Amniotic epithelial cell (primary cell): ENCODE measurements at regions not wholly inside any gene's neighbourhood (a gene's known extent, or its start where the extent isn't known, plus 50 kb on each side); places are given as distances from the start of the nearest gene placed in this dataset.
"Not testable (repeated sequence)": the region's sequence is repeated elsewhere in the genome, so short reads cannot be mapped to it uniquely, and the experiment has no call there.

Experiments
- DNase-seq: peaks from one replicate; pipeline ENCODE4 v3.0.0-alpha.2; 2010; ENCODE audit warnings: low read depth

DNA sequence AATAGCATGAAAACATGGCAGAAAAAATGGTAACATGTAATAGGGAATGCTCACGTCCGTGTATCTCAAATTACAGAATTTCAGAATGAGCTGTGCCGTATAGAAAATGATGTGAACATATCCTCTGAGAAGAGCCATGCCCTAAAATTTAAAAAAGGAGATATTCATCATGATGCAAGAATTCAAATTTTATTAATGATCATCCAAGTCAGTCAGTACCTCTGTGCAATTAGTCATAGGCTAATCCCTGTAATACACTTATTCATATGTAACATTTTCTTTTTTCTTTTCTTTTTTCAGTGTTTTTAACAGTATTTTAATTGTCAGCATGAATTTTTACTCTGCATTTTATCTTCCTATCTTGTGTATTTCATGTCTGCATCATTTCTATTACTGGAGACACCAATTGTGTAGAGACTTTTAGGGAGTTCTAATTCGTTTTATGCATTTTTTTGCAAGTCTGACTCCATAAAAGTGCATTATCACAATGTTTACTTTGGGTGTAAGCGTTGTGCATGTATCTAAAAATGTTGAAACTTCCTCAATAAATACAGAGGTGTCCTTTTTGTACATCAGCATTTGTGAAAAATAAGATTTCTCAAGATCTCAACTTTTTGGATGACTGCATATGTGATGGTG is 1103.7 kb upstream of the CELF2 start:
- no peak for DNase-seq

DNA sequence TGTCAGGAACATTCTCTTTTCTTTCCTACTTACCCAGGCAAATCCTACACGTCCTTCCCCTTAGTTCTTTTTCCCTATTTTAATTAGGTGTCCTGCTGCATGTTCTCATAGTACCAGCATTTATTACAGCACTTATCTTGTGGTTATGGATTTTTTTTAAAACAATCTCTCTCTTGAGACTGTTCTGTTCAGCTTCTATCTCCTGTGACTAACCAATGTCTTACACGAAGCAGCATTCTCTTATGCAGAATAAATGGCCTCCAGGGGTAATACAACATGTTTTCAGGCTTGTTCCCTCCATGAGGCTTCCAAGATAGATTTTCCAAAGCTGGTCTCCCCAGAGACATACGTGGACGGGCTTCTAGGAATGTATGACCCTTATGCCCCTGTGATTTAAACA is 1096.1 kb upstream of the CELF2 start:
- peak; percentile 5 for DNase-seq

DNA sequence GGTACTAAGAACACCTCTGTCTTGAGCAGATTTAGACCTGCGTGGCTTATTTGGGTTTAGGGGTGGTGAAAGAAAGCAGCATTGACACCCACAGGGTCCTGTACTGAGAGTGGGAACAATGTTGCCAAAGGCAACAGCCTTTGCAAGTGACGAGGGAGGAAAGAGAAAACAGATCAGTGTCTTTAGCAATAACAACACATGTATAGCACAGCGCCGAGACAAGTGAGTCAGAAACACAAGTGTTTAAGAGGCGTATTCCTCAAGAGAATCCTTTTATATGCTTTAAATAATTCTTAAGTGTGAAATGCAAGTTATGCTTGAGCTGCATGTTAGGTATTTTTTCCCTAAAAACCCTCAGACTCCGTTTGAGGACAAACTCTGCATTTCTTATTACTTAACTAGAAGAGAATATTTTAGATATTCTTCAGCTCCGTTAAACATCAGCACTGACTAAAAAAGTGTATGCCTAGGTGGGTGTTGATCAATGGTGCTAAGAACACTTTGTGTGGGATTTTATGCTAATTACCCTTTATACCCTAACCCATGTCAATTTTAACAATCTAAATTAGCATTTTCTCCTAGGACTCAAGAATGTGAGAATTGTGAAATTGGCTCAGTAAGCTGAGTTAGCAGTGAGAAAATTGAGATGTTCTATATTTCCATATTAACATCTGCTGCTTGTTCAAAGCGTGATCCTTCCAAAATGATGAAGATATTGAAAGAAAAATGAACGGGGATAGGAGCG is 1095.4 kb upstream of the CELF2 start:
- peak; percentile 0 for DNase-seq

DNA sequence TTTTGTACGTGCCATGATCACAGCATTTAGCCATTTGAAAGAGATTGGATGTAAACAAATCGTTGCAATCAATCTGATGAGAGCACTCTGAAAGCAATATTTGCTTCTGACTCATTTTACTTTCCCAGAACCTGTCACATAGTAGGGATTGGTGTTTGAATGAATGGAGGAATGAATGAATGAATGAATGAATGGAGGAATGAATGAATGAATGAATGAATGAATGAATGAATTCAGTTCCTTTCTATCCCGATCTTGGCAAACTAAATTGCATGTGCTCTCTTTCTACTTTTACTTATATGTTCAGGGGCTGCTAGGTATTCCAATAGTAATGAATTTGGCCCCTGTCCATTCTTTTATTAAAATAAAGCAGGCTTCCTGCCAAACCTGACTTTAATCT is 1091.7 kb upstream of the CELF2 start:
- DNase-seq = no peak

DNA sequence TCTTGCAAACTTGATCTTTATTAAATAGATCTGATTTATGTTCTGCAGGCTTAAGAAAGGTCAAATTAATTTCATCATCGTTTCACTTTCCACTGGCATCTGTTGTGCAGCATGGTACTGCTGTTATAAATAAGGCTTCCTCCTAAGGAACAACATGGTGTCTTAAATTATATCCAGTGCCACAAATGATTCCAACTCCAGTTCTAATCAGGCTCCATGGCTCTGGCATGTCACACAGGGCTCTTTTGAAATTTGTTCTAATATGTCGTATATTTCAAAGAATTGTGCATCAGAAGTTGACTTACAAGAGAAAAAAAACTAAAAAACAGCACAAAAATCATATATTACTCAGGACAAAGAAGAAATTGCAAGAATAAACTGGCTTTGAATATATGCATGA is 1090.8 kb upstream of the CELF2 start:
- DNase-seq = peak; percentile 9

DNA sequence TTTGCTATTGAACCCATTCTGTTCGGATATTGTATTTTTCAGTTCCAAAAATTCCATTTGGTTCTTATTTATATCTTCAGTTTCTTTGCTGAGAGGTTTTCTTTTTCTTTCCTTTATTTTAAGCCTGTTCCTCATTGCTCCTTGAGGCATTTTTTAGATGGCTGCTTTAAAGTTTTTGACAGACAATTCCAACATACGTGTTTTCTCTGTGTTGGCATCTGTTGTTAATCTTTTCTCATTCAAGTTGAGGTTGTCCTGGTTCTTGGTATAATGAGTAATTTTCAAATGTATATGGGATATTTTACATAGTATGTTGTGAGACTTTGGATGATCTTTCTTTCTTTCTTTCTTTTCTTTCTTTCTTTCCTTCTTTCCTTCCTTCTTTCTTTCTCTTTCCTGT is 1078.0 kb upstream of the CELF2 start:
- DNase-seq = no peak

DNA sequence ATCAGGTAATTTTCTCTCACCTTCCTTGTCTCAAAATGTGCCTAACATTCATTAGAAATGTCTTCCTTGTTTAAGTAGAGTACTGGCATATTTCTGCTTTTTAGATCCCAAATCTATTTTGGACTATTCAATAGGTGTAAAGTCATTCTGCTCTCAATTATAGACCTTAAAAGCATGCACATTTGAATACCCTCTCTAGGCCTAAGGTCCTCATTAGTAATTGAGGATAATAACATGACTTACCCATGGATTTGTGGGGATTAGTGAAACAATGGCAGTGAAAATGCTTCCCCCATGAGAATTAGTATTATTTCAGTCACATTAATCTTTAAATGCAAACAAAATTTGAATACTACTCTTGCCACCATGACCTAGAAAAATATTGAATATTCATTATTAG is 1073.0 kb upstream of the CELF2 start:
- DNase-seq = no peak

DNA sequence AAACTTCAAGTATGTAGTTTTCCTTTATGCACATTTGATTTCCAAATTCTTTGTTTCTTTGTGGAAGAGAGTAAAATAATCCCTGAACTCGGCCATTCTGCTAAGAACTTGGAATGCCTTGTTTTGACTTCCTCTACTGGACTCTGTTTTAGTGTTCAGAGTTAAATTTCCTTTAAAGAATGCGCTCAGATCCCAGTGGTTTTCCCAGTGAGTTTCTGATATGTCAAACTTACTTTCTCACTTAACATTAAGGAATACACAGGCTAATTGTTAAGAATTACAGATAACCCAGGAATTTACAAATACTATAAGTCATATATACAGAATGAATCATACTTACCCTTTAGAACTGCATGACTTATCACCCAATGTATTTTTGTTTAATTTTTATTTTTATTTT is 1067.6 kb upstream of the CELF2 start:
- DNase-seq = no peak

DNA sequence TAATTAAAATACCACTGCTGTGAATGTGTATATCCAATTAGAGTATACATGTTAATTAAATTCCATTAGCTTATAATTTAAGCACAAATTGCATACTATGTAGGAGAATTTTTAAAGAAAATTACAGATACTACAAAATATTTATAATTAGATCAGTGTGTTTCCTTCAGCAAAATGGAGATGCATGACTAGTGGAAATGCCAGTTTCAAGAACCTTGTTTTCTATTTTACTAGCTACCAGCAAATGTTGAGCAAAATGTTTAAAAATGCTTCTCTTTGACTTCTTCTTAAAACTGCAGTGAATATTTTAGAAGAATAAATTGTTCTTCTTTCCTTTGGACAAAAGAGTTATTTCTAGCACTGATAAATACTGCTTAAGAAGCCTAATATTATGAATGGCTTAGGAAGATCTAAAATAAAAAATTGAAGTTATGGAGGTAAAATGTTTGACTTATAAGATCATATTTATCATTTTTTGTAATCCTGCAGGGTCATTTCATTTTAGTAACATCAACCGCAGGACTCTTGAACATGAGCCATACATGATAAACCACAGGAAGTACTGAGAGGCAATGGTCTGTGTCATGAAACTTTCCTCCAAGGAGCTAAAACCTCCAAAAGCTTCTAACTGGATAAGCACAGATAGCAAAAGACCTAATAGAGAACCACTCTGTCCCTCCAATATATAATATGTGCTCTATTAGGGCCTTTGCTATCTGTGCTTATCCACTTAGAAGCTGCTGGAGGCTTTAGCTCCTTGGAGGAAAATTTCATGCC is 1066.0 kb upstream of the CELF2 start:
- peak; percentile 83 for DNase-seq

DNA sequence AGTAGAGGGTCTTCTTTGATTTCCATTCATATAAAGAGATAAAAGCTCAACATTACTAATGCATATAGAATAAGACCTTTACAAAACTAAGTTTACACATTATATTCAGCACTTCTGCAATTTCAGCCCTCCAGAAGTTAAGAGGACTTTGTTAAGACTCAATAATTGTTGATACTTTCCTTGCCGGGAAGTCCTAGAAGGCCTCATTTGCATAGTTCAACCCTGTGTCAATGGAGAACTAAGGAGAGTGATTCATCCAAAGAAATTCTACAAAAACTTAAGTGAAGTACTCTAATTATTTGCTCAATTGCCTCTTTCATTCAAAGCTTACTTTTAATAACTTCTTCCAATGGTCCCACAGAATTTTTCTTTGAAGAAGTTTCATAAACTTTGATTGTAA is 1060.3 kb upstream of the CELF2 start:
- peak; percentile 71 for DNase-seq

DNA sequence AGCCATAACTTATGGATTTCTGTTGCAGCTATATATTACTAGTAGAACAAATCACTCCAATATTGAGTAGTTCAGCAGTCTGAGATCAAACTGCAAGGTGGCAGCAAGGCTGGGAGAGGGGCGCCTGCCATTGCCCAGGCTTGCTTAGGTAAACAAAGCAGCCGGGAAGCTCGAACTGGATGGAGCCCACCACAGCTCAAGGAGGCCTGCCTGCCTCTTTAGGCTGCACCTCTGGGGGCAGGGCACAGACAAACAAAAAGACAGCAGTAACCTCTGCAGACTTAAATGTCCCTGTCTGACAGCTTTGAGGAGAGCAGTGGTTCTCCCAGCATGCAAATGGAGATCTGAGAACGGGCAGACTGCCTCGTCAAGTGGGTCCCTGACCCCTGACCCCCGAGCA is 1059.8 kb upstream of the CELF2 start:
- DNase-seq = not testable (repeated sequence)

DNA sequence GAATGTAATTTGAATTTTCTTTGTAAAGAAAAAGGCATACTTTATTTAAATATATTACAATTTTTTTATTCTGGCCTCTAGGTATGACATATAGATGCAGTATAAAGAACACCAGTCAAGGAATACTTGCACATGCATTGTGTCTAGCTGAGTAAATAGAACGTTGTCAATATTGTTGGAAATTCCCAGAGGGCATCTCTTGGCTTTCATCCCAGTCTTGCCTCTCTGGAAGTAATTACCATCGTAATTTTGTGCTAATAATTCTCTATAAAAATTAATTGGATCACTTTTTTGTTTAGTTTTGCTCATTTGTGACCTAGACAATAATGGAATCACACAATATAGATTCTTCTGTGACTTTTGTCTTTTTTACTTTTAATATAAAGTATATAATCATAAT is 1052.3 kb upstream of the CELF2 start:
- no peak for DNase-seq

DNA sequence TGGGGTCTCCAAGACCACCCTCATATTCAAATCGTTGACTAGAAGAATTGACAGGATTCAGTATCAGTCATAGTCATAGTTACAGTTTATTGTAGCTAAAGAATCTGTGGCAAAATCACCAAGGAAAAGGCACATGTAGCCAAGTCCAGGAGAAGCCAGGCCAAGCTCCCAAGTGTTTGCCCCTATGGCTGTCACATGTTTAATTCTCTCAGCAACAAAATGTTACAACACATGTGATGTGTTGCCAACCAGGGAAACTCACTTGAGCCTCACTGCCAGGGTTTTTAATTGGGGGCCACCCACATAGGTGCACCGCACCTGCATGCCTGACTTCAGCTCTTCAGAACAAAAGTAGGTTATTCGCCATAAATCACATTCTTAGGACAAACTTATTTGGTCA is 1030.9 kb upstream of the CELF2 start:
- DNase-seq = no peak

DNA sequence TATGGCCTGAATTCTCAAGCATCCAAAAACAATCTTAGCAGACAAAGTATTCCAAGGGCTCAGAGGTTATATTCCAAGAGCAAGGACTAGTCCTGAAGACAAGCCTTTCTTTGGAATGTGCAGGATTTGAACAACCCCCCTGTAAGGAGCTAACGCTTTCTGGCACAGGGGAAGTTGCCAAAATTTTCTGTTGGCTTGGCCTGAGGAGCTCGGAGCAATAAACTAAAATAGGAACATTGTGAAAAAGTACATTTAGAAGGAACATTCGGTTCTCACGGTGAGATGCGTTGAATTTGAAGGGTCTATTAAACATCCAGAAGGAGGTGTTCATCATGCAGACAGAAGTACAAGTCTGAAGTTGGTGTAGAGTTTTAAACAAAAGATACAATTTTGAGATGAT is 1030.5 kb upstream of the CELF2 start:
- no peak for DNase-seq

DNA sequence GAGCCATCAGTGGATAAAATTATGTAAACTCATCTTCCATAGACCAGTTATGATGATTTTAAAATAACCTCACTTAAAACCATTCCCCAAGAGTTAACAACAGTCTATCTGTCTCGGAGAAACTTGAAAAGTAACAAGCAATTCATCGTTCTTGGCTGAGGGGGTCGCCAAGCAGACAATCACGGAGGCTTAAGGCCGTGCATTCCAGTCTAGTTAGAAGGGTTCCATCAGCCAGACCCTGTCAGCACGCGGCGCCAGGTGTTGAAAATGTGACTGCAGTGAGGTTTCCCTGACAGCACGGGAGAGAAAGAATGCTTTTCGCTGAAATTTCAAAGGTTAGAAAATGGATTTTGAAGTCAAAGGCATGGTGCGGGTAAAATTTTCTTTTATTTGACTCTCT is 1025.0 kb upstream of the CELF2 start:
- DNase-seq = no peak

DNA sequence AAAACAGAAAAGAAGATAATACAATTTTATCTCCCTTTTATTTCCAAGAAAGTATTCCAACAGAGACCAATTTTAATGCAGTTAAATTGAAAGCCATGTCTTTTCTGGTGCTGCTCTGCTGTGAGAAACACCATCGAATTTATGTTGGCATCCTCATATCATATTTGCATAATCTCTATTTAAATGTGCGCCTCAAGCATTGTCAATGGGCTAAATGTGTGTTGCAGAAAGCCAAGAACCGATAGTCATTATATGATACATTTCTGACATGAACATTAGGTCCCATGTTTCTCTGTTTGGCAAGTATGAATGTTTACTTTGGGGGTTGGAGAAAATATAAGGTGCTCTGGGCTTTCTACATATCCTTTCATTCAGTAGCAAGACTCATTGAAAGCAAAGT is 1023.5 kb upstream of the CELF2 start:
- no peak for DNase-seq

DNA sequence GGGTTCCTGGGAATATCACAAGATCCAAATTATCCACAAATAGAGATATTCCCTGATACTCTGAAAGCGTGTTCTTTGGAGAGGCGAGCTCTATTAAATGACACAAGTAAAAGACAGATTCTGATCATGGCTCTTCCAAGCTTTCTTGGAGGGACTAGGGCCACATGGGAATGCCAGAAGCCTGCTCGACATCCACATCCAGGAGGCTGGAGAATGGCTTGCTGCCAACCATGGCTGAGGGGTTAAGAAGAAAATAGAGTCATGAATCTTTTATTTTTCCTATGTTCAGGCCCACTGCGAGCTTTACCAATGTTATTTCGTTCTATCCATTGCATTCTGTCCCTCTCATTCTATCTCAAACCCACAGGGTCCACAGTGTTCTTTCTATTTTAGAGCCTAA is 1018.0 kb upstream of the CELF2 start:
- DNase-seq = no peak

DNA sequence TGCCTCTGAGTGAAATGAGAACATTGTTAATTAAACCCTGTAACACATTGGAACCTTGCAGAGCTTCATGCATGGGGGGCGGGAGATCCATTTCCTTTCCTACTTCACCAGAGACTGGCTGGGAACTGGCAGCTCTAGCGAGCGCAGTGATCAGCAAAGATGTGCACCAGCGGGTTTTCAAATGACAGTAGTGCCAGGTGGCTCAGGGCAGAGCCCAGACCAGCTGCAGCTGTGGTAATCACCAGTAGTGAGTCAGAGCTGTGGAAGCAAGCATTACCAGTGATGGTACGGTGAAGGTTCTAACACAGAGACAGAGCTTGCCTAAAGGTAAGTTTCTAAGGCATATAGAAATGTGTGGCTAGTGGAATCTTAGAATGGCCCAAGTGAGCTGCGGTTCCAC is 1009.7 kb upstream of the CELF2 start:
- DNase-seq = peak; percentile 4

DNA sequence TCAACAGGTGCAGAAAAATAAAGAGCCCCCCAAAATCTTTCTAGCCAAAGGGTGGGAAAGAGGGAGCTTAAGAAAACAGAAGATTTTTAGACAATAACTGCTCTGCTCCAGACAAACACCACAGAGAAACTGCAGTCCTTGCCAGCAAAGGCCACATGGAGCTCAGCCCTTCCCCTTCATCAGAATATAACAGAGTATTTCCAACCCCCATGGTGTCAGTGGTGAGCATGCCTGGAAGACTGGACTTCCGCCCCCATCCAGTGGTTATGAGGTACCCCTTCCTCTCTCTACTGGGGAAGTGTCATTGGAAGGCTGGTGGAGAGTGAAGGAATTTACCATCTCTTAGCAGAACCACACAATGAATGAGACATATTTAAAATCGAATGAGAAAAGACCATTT is 1007.3 kb upstream of the CELF2 start:
- DNase-seq = no peak

DNA sequence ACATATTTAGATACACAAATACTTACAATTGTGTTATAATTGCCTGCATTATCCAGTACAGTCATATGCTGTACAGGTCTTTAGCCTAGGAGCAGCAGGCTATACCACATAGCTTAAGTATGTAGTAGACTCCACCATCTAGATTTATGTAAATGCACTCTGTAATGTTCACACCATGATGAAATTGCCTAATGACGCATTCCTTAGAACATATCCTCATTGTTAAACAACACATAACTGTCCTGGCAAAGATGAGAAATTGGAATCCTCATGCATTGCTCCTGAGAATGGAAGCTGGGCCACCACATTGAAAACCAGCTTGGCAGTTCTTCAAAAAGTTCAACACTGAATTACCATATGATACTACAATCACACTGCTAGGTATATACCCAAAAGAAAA is 1002.8 kb upstream of the CELF2 start:
- DNase-seq = peak; percentile 8

DNA sequence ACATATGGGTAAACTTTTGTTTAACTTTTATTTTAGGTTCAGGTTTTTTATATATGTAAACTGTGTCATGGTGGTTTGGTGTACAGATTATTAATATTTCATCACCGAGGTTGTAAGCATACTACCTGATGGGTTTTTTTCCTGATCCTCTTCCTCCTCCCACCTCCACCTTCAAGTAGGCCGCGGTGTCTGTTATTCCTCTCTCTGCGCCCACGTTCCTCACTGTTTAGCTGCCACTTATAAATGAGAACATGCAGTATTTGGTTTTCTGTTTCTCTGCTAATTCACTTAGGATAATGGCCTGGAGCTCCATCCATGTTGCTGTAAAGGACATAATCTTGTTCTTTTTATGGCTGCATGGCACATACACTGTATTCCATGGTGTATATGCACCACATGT is 1000.0 kb upstream of the CELF2 start:
- no peak for DNase-seq

DNA sequence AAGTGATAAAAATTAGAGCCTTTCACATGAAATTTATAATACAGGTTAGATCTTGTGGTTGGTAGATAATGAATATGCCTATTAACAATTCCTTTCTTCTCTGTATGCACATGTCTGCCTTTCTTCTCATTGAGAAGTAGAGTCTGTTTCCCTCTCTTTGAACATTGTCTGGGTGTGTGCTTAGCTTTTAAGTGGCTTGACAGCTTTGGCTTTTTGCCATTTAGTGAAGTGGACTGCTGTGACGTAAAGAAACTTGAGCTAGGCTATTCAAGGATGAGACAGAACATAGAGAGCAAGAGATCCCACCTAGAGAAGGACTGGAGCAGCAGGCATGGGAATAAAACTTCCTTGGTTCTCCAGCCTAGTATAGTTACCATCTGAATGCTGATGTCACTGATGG is 996.7 kb upstream of the CELF2 start:
- DNase-seq = no peak

DNA sequence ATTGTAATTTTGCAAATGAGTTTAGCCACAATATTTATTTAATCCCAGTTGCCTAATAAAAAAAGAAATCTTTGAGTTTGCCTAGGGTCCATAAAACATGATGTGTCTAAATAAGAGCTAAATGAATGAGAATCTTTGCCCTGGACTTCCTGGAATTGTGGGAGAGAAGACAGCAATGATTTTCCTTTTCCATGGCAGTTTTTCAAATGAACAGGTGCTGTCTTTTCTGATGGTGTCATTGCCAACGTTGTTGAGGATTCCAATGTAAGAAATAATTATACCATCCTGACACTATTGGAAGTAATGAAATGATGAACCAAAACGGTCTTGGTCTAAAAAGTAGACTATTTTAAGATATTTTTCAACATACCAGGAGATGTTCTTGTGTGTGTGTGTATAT is 984.7 kb upstream of the CELF2 start:
- DNase-seq = no peak
